Loucy (cell line): ENCODE measurements at regions not wholly inside any gene's neighbourhood (a gene's known extent, or its start where the extent isn't known, plus 50 kb on each side); places are given as distances from the start of the nearest gene placed in this dataset.

Experiments used
- H2AFZ ChIP-seq: fragments of 200-600 bp; sonication (generic); 2 replicates; pipeline ENCODE4 v1.6.0; 2016; ENCODE audit warnings: antibody characterized with exemption, mild to moderate bottlenecking, low read length, moderate library complexity
- H3F3A ChIP-seq: fragments of 200-600 bp; 2 replicates; pipeline ENCODE4 v1.6.0; 2016; ENCODE audit warnings: antibody characterized with exemption, low read depth, mild to moderate bottlenecking
- H3K27me3 ChIP-seq: fragments of 200-600 bp; sonication (generic); 2 replicates; pipeline ENCODE4 v1.6.1; 2014; ENCODE audit warnings: low read length, mild to moderate bottlenecking; ENCODE audit not compliant: insufficient read depth, poor library complexity, severe bottlenecking
- H3K36me3 ChIP-seq: fragments of 200-600 bp; sonication (generic); 2 replicates; pipeline ENCODE4 v1.6.1; 2016; ENCODE audit warnings: low read length; ENCODE audit not compliant: insufficient read depth
- H3K4me1 ChIP-seq: fragments of 200-600 bp; sonication (generic); 2 replicates; pipeline ENCODE4 v1.5.1; 2014; ENCODE audit warnings: low read length, mild to moderate bottlenecking; ENCODE audit not compliant: insufficient read depth, poor library complexity, severe bottlenecking
- H3K4me2 ChIP-seq: fragments of 200-600 bp; sonication (generic); 2 replicates; pipeline ENCODE4 v1.6.0; 2014; ENCODE audit warnings: antibody characterized with exemption, low read length, low read depth, mild to moderate bottlenecking; ENCODE audit not compliant: poor library complexity, severe bottlenecking
- H3K4me3 ChIP-seq: fragments of 200-600 bp; sonication (generic); 2 replicates; pipeline ENCODE4 v1.5.1; 2014; ENCODE audit warnings: low read length, mild to moderate bottlenecking, mixed read lengths; ENCODE audit not compliant: poor library complexity, severe bottlenecking
- H3K79me2 ChIP-seq: fragments of 200-600 bp; sonication (generic); 2 replicates; pipeline ENCODE4 v1.6.1; 2014; ENCODE audit warnings: low read length; ENCODE audit not compliant: insufficient read depth
- H3K9ac ChIP-seq: fragments of 200-600 bp; sonication (generic); 2 replicates; pipeline ENCODE4 v1.6.0; 2014; ENCODE audit warnings: mild to moderate bottlenecking, low read depth, low read length, moderate library complexity; ENCODE audit not compliant: poor library complexity, severe bottlenecking
- H3K9me2 ChIP-seq: fragments of 200-600 bp; sonication (generic); replicated peaks from 2 replicates; pipeline ENCODE4 v1.6.1; 2016; ENCODE audit warnings: low read depth, low read length, mixed read lengths
- H3K9me3 ChIP-seq: fragments of 200-600 bp; sonication (generic); 2 replicates; pipeline ENCODE4 v1.6.1; 2014; ENCODE audit warnings: mild to moderate bottlenecking, antibody characterized with exemption, low read length, low read depth; ENCODE audit not compliant: insufficient read depth
- H4K20me1 ChIP-seq: fragments of 200-600 bp; sonication (generic); 2 replicates; pipeline ENCODE4 v1.6.0; 2014; ENCODE audit warnings: antibody characterized with exemption, low read length, mild to moderate bottlenecking; ENCODE audit not compliant: insufficient read depth, poor library complexity, severe bottlenecking
- EZH2phosphoT487 ChIP-seq: fragments of 200-600 bp; IDR thresholded peaks from 2 replicates; pipeline ENCODE4 v1.6.1; 2018; ENCODE audit warnings: antibody characterized with exemption, mild to moderate bottlenecking, moderate library complexity, borderline replicate concordance
- TF ChIP-seq, protein P1 (sequence below): fragments of 200-600 bp; sonication (generic); conservative IDR thresholded peaks from 2 replicates; pipeline ENCODE4 v1.5.1; 2014; ENCODE audit warnings: mild to moderate bottlenecking, antibody characterized with exemption, low read length

DNA sequence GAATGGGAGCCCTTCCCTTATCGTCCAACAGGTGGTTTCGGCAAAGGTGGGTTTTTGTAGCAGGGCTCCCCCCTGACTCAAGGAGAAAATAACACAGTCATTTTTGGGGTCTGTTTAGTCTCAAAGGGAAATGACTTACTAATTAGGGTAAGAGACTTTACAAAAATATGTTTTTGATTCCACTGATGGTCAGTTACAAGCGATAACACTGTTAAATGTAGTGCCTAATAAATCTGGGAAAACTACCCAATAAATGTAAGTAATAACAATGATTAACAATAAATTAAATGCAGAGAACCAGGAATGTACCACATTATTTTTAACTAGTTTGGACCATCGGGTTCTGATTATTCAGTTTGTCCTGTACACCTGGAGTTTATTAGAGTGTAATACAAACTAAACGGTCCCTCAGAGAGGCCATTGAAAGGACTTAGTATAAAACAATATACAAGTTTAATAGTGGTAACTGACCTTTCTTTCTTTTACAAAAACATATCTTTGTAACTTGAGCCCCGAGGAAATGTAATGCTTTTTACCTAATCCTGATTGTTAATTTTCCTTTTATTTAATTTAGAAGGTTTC lies 216.2 kb upstream of the HABP2 start:
- Histone ChIP-seq H3K4me3 (no peak overlapping the region), H2AFZ (no peak overlapping the region), H3K9ac (no peak overlapping the region), H4K20me1 (no peaks in the 10 kb centered on the region), H3K4me2 (no peak overlapping the region), H3K9me2 (no peaks in the 10 kb centered on the region), H3F3A (no peaks in the 10 kb centered on the region), H3K4me1 (no peaks in the 10 kb centered on the region), H3K79me2 (no peaks in the 10 kb centered on the region), H3K27me3 (no peaks in the 10 kb centered on the region), H3K36me3 (no peaks in the 10 kb centered on the region), H3K9me3 (no peaks in the 10 kb centered on the region)
- TF ChIP-seq, protein P1, sequence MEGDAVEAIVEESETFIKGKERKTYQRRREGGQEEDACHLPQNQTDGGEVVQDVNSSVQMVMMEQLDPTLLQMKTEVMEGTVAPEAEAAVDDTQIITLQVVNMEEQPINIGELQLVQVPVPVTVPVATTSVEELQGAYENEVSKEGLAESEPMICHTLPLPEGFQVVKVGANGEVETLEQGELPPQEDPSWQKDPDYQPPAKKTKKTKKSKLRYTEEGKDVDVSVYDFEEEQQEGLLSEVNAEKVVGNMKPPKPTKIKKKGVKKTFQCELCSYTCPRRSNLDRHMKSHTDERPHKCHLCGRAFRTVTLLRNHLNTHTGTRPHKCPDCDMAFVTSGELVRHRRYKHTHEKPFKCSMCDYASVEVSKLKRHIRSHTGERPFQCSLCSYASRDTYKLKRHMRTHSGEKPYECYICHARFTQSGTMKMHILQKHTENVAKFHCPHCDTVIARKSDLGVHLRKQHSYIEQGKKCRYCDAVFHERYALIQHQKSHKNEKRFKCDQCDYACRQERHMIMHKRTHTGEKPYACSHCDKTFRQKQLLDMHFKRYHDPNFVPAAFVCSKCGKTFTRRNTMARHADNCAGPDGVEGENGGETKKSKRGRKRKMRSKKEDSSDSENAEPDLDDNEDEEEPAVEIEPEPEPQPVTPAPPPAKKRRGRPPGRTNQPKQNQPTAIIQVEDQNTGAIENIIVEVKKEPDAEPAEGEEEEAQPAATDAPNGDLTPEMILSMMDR: no peak
- no peak for TF ChIP-seq EZH2phosphoT487

DNA sequence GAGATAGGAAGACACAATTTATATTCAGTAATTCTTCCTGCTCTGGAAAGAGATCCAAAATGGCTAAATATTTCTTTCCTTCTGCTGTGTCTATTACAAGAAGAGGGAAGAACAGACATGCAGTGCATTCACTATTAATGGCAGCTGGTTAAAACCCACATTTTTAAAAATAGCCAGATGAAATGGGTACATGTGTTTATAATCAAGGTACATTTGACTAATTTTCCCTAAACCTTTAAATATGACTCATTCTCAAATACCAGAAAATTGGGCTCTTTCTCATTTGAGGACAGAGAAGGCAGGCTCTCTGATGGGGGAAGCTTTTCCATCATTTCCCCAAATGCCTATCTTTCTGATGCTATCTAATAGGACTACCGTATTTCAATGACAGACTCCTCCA lies 215.7 kb upstream of the HABP2 start:
- H3K9me2 ChIP-seq: no peaks in the 10 kb centered on the region
- H3K4me3 ChIP-seq: no peak overlapping the region
- no peaks in the 10 kb centered on the region for H3K4me1 ChIP-seq
- H2AFZ ChIP-seq: no peak overlapping the region
- H3K36me3 ChIP-seq: no peaks in the 10 kb centered on the region
- no peak overlapping the region for H3K9ac ChIP-seq
- H3K9me3 ChIP-seq: no peaks in the 10 kb centered on the region
- no peaks in the 10 kb centered on the region for H4K20me1 ChIP-seq
- H3F3A ChIP-seq: no peaks in the 10 kb centered on the region
- no peaks in the 10 kb centered on the region for H3K27me3 ChIP-seq
- H3K79me2 ChIP-seq: no peaks in the 10 kb centered on the region
- TF ChIP-seq EZH2phosphoT487: no peak
- TF ChIP-seq, protein P1: no peak
- no peak overlapping the region for H3K4me2 ChIP-seq

DNA sequence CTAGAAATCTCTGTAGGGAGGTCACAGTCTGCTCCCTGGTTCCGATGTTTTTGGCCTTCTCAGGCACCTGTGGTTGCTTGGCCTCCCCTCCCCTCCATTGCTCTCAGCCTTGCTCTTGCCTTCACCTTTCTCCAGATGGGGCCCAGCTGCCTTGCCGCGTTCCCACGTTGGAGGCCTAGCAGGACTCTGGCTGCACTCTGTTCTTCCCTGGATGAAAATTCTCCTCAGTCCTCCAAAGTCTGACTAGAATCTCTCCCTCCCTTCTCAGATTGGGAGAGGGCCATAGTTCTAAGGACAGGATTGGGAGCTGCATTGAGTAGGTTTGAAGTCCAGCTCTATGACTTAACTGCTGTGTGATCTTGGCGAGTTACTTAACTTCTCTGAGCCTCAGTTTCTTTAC lies 213.7 kb upstream of the HABP2 start:
- TF ChIP-seq, protein P1: no peak
- no peak for TF ChIP-seq EZH2phosphoT487
- no peaks in the 10 kb centered on the region for H3K9me2 ChIP-seq
- H3K4me2 ChIP-seq: no peak overlapping the region
- no peak overlapping the region for H3K9ac ChIP-seq
- H4K20me1 ChIP-seq: no peaks in the 10 kb centered on the region
- no peaks in the 10 kb centered on the region for H3K27me3 ChIP-seq
- H3K9me3 ChIP-seq: no peaks in the 10 kb centered on the region
- H2AFZ ChIP-seq: no peak overlapping the region
- H3K36me3 ChIP-seq: no peaks in the 10 kb centered on the region
- no peaks in the 10 kb centered on the region for H3K4me1 ChIP-seq
- H3F3A ChIP-seq: no peaks in the 10 kb centered on the region
- H3K4me3 ChIP-seq: no peak overlapping the region
- no peaks in the 10 kb centered on the region for H3K79me2 ChIP-seq
